LHCN-M2 (cell line): ENCODE measurements at regions not wholly inside any gene's neighbourhood (a gene's known extent, or its start where the extent isn't known, plus 50 kb on each side); places are given as distances from the start of the nearest gene placed in this dataset.
"Not testable (repeated sequence)": the region's sequence is repeated elsewhere in the genome, so short reads cannot be mapped to it uniquely, and the experiment has no call there.

Experiments used
- DNase-seq: peaks from one replicate; pipeline ENCODE4 v3.0.0-alpha.2; 2012; ENCODE audit warnings: low read depth

GRCh38 chr3:187850258-187850921 is 105.1 kb upstream of the BCL6 start:
- DNase-seq, result no peak

- no peak for DNase-seq
These were observed 107.8 kb upstream of the BCL6 start for GRCh38 chr3:187852842-187853730.

- DNase-seq, result no peak
These were observed 109.9 kb upstream of the BCL6 start for GRCh38 chr3:187855131-187855530.

- no peak for DNase-seq
These were observed 111.3 kb upstream of the BCL6 start for GRCh38 chr3:187856555-187856954.

- DNase-seq, result no peak
These were observed 112.8 kb upstream of the BCL6 start for GRCh38 chr3:187858041-187858440.

- DNase-seq, result no peak
These were observed 113.4 kb upstream of the BCL6 start for GRCh38 chr3:187858711-187859110.

- not testable (repeated sequence) for DNase-seq
These were observed 117.5 kb upstream of the BCL6 start for GRCh38 chr3:187862701-187863277.

- no peak for DNase-seq
These were observed 125.3 kb upstream of the BCL6 start for GRCh38 chr3:187870360-187871203.

GRCh38 chr3:187871204-187871591 is 125.9 kb upstream of the BCL6 start:
- DNase-seq, result no peak

- no peak for DNase-seq
These were observed 126.6 kb upstream of the BCL6 start for GRCh38 chr3:187871848-187872247.

GRCh38 chr3:187873843-187874242 is 128.6 kb upstream of the BCL6 start:
- DNase-seq, result no peak

GRCh38 chr3:187875863-187876262 is 130.6 kb upstream of the BCL6 start:
- no peak for DNase-seq

- peak; percentile 53 for DNase-seq
These were observed 133.7 kb upstream of the BCL6 start for GRCh38 chr3:187878772-187879518.

- no peak for DNase-seq
These were observed 135.2 kb upstream of the BCL6 start for GRCh38 chr3:187880441-187880840.

- DNase-seq, result no peak
These were observed 135.6 kb upstream of the BCL6 start for GRCh38 chr3:187880851-187881250.

GRCh38 chr3:187888701-187889100 is 143.4 kb upstream of the BCL6 start:
- no peak for DNase-seq

- DNase-seq, result no peak
These were observed 143.8 kb upstream of the BCL6 start for GRCh38 chr3:187889106-187889505.

- DNase-seq, result peak; percentile 16
These were observed 144.5 kb upstream of the BCL6 start for GRCh38 chr3:187889601-187890404.

- not testable (repeated sequence) for DNase-seq
These were observed 145.1 kb upstream of the BCL6 start for GRCh38 chr3:187890405-187890752.

- no peak for DNase-seq
These were observed 151.4 kb upstream of the BCL6 start for GRCh38 chr3:187896646-187897045.
